AG04450 (cell line): ENCODE measurements at regions not wholly inside any gene's neighbourhood (a gene's known extent, or its start where the extent isn't known, plus 50 kb on each side); places are given as distances from the start of the nearest gene placed in this dataset.

Experiments
- CTCF ChIA-PET: fragments of 300-600, 350-600 bp; formaldehyde crosslinking; extraction: SDS; loops from one replicate; lab custom pipeline; 2022; ENCODE audit warnings: antibody characterized with exemption, inconsistent platforms; lab: Charles Lee
- POLR2A ChIA-PET: fragments of 350-600 bp; formaldehyde crosslinking; extraction: SDS; loops from one replicate; lab custom pipeline; 2021; ENCODE audit warnings: antibody characterized with exemption, inconsistent platforms; lab: Yijun Ruan, JAX
- DNase-seq: peaks from one replicate; pipeline ENCODE4 v3.0.0-alpha.2; 2011; ENCODE audit warnings: low read depth, low spot score
- H3K27ac ChIP-seq: one replicate; pipeline ENCODE4 v1.5.1; 2012; ENCODE audit warnings: low read depth, low read length, control low read depth
- H3K27me3 ChIP-seq: one replicate; pipeline ENCODE4 v1.6.0; 2012; ENCODE audit warnings: low read length; ENCODE audit not compliant: control insufficient read depth, insufficient read depth
- H3K4me3 ChIP-seq: 2 replicates; pipeline ENCODE4 v1.5.1; 2011; ENCODE audit warnings: mild to moderate bottlenecking, low read depth, low read length, control low read depth
- H3K9me3 ChIP-seq: 2 replicates; pipeline ENCODE4 v1.5.1; 2012; ENCODE audit warnings: low read length; ENCODE audit not compliant: control insufficient read depth, insufficient read depth
- TF ChIP-seq, protein P1 (sequence below): IDR thresholded peaks from 2 replicates; pipeline ENCODE4 v1.5.1; 2011; ENCODE audit warnings: low read depth, low read length, control low read depth, inconsistent platforms

DNA sequence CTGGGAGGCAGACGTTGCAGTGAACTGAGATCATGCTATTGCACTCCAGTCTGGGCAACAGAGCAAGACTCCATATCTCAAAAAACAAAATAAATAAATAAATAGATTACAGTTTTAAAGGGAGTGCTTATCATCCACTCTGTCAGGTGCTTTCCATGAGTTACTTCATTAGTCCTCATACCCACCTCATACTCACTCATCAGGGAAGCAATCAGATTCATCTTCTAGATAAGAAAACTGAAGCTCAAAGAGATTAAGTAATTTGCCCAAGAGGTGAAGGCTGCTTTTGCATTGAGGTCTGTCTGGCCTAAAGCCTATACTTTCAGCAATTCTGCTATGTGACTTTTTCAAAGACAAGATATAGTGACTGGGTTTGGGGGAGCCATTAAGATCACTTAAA lies 101.0 kb downstream of the RASSF10 start:
- ChIA-PET POLR2A (no interaction called here), CTCF (interaction anchor here (1.0 kb wide), 1 partner anchor 146 kb away, joined by 5 read pairs; no protein-coding TSS in a partner anchor)
- TF ChIP-seq, protein P1, sequence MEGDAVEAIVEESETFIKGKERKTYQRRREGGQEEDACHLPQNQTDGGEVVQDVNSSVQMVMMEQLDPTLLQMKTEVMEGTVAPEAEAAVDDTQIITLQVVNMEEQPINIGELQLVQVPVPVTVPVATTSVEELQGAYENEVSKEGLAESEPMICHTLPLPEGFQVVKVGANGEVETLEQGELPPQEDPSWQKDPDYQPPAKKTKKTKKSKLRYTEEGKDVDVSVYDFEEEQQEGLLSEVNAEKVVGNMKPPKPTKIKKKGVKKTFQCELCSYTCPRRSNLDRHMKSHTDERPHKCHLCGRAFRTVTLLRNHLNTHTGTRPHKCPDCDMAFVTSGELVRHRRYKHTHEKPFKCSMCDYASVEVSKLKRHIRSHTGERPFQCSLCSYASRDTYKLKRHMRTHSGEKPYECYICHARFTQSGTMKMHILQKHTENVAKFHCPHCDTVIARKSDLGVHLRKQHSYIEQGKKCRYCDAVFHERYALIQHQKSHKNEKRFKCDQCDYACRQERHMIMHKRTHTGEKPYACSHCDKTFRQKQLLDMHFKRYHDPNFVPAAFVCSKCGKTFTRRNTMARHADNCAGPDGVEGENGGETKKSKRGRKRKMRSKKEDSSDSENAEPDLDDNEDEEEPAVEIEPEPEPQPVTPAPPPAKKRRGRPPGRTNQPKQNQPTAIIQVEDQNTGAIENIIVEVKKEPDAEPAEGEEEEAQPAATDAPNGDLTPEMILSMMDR, result no peak
- H3K27me3 ChIP-seq, result peaks cover 4% of the 10 kb centered on the region
- no peak overlapping the region for H3K27ac ChIP-seq
- no peak for DNase-seq
- H3K9me3 ChIP-seq, result peaks cover 5% of the 10 kb centered on the region
- no peak overlapping the region for H3K4me3 ChIP-seq

GRCh38 chr11:13110929-13111812 lies 102.1 kb downstream of the RASSF10 start:
- TF ChIP-seq, protein P1, result no peak
- Histone ChIP-seq H3K4me3 (no peak overlapping the region), H3K27me3 (no peaks in the 10 kb centered on the region), H3K9me3 (peaks cover 5% of the 10 kb centered on the region), H3K27ac (no peak overlapping the region)
- ChIA-PET CTCF (interaction anchor here (1.0 kb wide), 1 partner anchor 147 kb away, joined by 5 read pairs; no protein-coding TSS in a partner anchor), POLR2A (no interaction called here)
- DNase-seq, result no peak

GRCh38 chr11:13111813-13112130 lies 102.7 kb downstream of the RASSF10 start:
- TF ChIP-seq, protein P1, result no peak
- no peak for DNase-seq
- CTCF ChIA-PET, result no interaction called here
- POLR2A ChIA-PET, result no interaction called here
- H3K27ac ChIP-seq, result no peak overlapping the region
- H3K9me3 ChIP-seq, result peaks cover 5% of the 10 kb centered on the region
- no peaks in the 10 kb centered on the region for H3K27me3 ChIP-seq
- H3K4me3 ChIP-seq, result no peak overlapping the region

DNA sequence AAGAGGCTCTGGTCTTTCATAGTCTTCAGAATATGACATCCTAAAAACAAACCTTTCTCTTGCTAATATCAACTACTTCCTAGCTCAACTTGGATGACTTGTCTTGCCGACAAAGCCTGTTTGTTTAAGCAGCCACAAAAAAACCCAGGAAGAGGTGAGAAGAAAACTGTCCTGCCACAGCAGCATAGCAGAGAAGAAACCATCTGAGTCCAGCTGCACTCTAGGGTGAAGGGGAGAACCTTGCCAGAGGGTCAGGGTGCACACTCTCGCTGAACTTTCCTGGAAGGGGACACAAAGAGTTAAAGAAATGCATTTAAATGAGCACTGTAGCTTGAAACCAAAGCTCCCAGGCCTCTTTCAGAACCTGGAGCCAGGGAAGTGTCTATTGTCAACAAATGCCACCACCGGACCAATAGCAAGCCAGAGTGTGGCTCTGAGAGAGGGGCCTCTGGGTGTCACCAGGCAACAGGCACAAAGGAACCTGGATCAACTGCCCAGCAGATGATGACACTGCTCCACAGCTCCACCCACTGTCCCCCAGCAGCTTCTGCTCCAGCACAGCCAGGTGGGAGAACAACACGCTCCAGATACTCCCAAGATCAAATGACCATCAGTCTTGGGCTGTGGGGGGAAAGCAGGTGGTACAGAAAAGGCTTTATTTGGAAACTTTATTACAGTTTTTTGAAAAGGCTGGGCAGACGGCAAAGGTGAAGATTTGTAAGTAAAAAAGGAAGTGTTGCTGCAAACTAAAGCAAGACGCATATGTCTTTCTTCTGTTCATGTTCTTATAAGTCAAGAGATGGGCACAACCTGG lies 105.7 kb downstream of the RASSF10 start:
- ChIA-PET POLR2A (no interaction called here), CTCF (no interaction called here)
- H3K9me3 ChIP-seq, result no peaks in the 10 kb centered on the region
- no peak for DNase-seq
- TF ChIP-seq, protein P1, result no peak
- H3K27me3 ChIP-seq, result no peaks in the 10 kb centered on the region
- H3K27ac ChIP-seq, result no peak overlapping the region
- H3K4me3 ChIP-seq, result no peak overlapping the region

- POLR2A ChIA-PET, result no interaction called here
- no peak overlapping the region for H3K4me3 ChIP-seq
- no peaks in the 10 kb centered on the region for H3K27me3 ChIP-seq
- DNase-seq, result no peak
- H3K9me3 ChIP-seq, result no peaks in the 10 kb centered on the region
- CTCF ChIA-PET, result no interaction called here
- no peak overlapping the region for H3K27ac ChIP-seq
- TF ChIP-seq, protein P1, result no peak
Measured at GRCh38 chr11:13115380-13115675, 106.2 kb downstream of the RASSF10 start.
